ENCODE measurements at regions not wholly inside any gene's neighbourhood (a gene's known extent, or its start where the extent isn't known, plus 50 kb on each side); places are given as distances from the start of the nearest gene placed in this dataset.

- H3K27me3 ChIP-seq (ENCODE audit: insufficient read depth, low read length) = peaks cover 2% of the 10 kb centered on the region
- no peak overlapping the region for H3K4me3 ChIP-seq (ENCODE audit: low read length)
- no peaks in the 10 kb centered on the region for H3K4me1 ChIP-seq (ENCODE audit: insufficient read depth, low read length)
- no peak overlapping the region for H2AFZ ChIP-seq (ENCODE audit: low read depth, low read length)
- H3K9me3 ChIP-seq (ENCODE audit: low read length) = no peaks in the 10 kb centered on the region
- H3K36me3 ChIP-seq (ENCODE audit: insufficient read depth, low read length) = no peaks in the 10 kb centered on the region
Measured at GRCh38 chr4:10289538-10289906, 167.7 kb downstream of the ZNF518B start.

- Histone ChIP-seq H3K36me3 (ENCODE audit: insufficient read depth, low read length) (no peaks in the 10 kb centered on the region), H3K27me3 (ENCODE audit: insufficient read depth, low read length) (peaks cover 2% of the 10 kb centered on the region), H3K9me3 (ENCODE audit: low read length) (no peaks in the 10 kb centered on the region)
Measured at GRCh38 chr4:10288830-10289537, 168.2 kb downstream of the ZNF518B start.

GRCh38 chr4:10285028-10285427 lies 168.4 kb upstream of the WDR1 start:
- no peak overlapping the region for H2AFZ ChIP-seq (ENCODE audit: low read depth, low read length)
- no peaks in the 10 kb centered on the region for H3K27me3 ChIP-seq (ENCODE audit: insufficient read depth, low read length)
- no peak overlapping the region for H3K4me3 ChIP-seq (ENCODE audit: low read length)
- H3K9me3 ChIP-seq (ENCODE audit: low read length) = no peaks in the 10 kb centered on the region
- H3K36me3 ChIP-seq (ENCODE audit: insufficient read depth, low read length) = no peaks in the 10 kb centered on the region
- H3K4me1 ChIP-seq (ENCODE audit: insufficient read depth, low read length) = no peaks in the 10 kb centered on the region

More at GRCh38 chr4:10288830-10289537, 168.2 kb downstream of the ZNF518B start:
- no peak overlapping the region for H2AFZ ChIP-seq (ENCODE audit: low read depth, low read length)
- H3K4me3 ChIP-seq (ENCODE audit: low read length) = no peak overlapping the region
- no peaks in the 10 kb centered on the region for H3K4me1 ChIP-seq (ENCODE audit: insufficient read depth, low read length)

GRCh38 chr4:10283761-10284160 lies 167.2 kb upstream of the WDR1 start:
- H2AFZ ChIP-seq (ENCODE audit: low read depth, low read length) = no peak overlapping the region
- H3K27me3 ChIP-seq (ENCODE audit: insufficient read depth, low read length) = no peaks in the 10 kb centered on the region
- no peak overlapping the region for H3K4me3 ChIP-seq (ENCODE audit: low read length)
- no peaks in the 10 kb centered on the region for H3K9me3 ChIP-seq (ENCODE audit: low read length)
- no peaks in the 10 kb centered on the region for H3K36me3 ChIP-seq (ENCODE audit: insufficient read depth, low read length)
- H3K4me1 ChIP-seq (ENCODE audit: insufficient read depth, low read length) = no peaks in the 10 kb centered on the region

- H3K27me3 ChIP-seq (ENCODE audit: insufficient read depth, low read length) = no peaks in the 10 kb centered on the region
- H3K9me3 ChIP-seq (ENCODE audit: low read length) = no peaks in the 10 kb centered on the region
- no peaks in the 10 kb centered on the region for H3K4me1 ChIP-seq (ENCODE audit: insufficient read depth, low read length)
- H3K36me3 ChIP-seq (ENCODE audit: insufficient read depth, low read length) = no peaks in the 10 kb centered on the region
- no peak overlapping the region for H2AFZ ChIP-seq (ENCODE audit: low read depth, low read length)
- H3K4me3 ChIP-seq (ENCODE audit: low read length) = no peak overlapping the region
Measured at GRCh38 chr4:10281996-10282395, 165.4 kb upstream of the WDR1 start.

GRCh38 chr4:10279261-10279660 lies 162.7 kb upstream of the WDR1 start:
- Histone ChIP-seq H3K36me3 (ENCODE audit: insufficient read depth, low read length) (no peaks in the 10 kb centered on the region), H3K27me3 (ENCODE audit: insufficient read depth, low read length) (no peaks in the 10 kb centered on the region), H3K4me3 (ENCODE audit: low read length) (no peak overlapping the region), H3K9me3 (ENCODE audit: low read length) (no peaks in the 10 kb centered on the region), H2AFZ (ENCODE audit: low read depth, low read length) (no peak overlapping the region), H3K4me1 (ENCODE audit: insufficient read depth, low read length) (no peaks in the 10 kb centered on the region)

- Histone ChIP-seq H2AFZ (ENCODE audit: low read depth, low read length) (no peak overlapping the region), H3K4me1 (ENCODE audit: insufficient read depth, low read length) (no peaks in the 10 kb centered on the region), H3K9me3 (ENCODE audit: low read length) (no peaks in the 10 kb centered on the region), H3K4me3 (ENCODE audit: low read length) (no peak overlapping the region), H3K36me3 (ENCODE audit: insufficient read depth, low read length) (no peaks in the 10 kb centered on the region), H3K27me3 (ENCODE audit: insufficient read depth, low read length) (no peaks in the 10 kb centered on the region)
Measured at GRCh38 chr4:10278071-10278470, 161.5 kb upstream of the WDR1 start.

- no peaks in the 10 kb centered on the region for H3K4me1 ChIP-seq (ENCODE audit: insufficient read depth, low read length)
- no peaks in the 10 kb centered on the region for H3K27me3 ChIP-seq (ENCODE audit: insufficient read depth, low read length)
- H3K36me3 ChIP-seq (ENCODE audit: insufficient read depth, low read length) = no peaks in the 10 kb centered on the region
- H2AFZ ChIP-seq (ENCODE audit: low read depth, low read length) = no peak overlapping the region
- no peaks in the 10 kb centered on the region for H3K9me3 ChIP-seq (ENCODE audit: low read length)
- H3K4me3 ChIP-seq (ENCODE audit: low read length) = no peak overlapping the region
Measured at GRCh38 chr4:10276152-10276551, 159.6 kb upstream of the WDR1 start.

GRCh38 chr4:10275696-10276095 lies 159.1 kb upstream of the WDR1 start:
- Histone ChIP-seq H3K9me3 (ENCODE audit: low read length) (no peaks in the 10 kb centered on the region), H2AFZ (ENCODE audit: low read depth, low read length) (no peak overlapping the region), H3K4me1 (ENCODE audit: insufficient read depth, low read length) (no peaks in the 10 kb centered on the region), H3K4me3 (ENCODE audit: low read length) (no peak overlapping the region), H3K27me3 (ENCODE audit: insufficient read depth, low read length) (no peaks in the 10 kb centered on the region), H3K36me3 (ENCODE audit: insufficient read depth, low read length) (no peaks in the 10 kb centered on the region)

- H3K27me3 ChIP-seq (ENCODE audit: insufficient read depth, low read length) = no peaks in the 10 kb centered on the region
Measured at GRCh38 chr4:10273030-10273429, 156.4 kb upstream of the WDR1 start.

GRCh38 chr4:10272511-10272910 lies 155.9 kb upstream of the WDR1 start:
- Histone ChIP-seq H3K36me3 (ENCODE audit: insufficient read depth, low read length) (no peaks in the 10 kb centered on the region), H3K4me3 (ENCODE audit: low read length) (no peak overlapping the region), H3K4me1 (ENCODE audit: insufficient read depth, low read length) (no peaks in the 10 kb centered on the region), H2AFZ (ENCODE audit: low read depth, low read length) (no peak overlapping the region), H3K27me3 (ENCODE audit: insufficient read depth, low read length) (no peaks in the 10 kb centered on the region), H3K9me3 (ENCODE audit: low read length) (no peaks in the 10 kb centered on the region)

More at GRCh38 chr4:10273030-10273429, 156.4 kb upstream of the WDR1 start:
- Histone ChIP-seq H3K4me1 (ENCODE audit: insufficient read depth, low read length) (no peaks in the 10 kb centered on the region), H3K9me3 (ENCODE audit: low read length) (no peaks in the 10 kb centered on the region), H3K36me3 (ENCODE audit: insufficient read depth, low read length) (no peaks in the 10 kb centered on the region), H2AFZ (ENCODE audit: low read depth, low read length) (no peak overlapping the region), H3K4me3 (ENCODE audit: low read length) (no peak overlapping the region)

- no peaks in the 10 kb centered on the region for H3K4me1 ChIP-seq (ENCODE audit: insufficient read depth, low read length)
Measured at GRCh38 chr4:10267066-10267465, 150.5 kb upstream of the WDR1 start.

GRCh38 chr4:10260777-10261176 lies 144.2 kb upstream of the WDR1 start:
- Histone ChIP-seq H3K27me3 (ENCODE audit: insufficient read depth, low read length) (no peaks in the 10 kb centered on the region), H3K4me3 (ENCODE audit: low read length) (no peak overlapping the region), H3K9me3 (ENCODE audit: low read length) (no peaks in the 10 kb centered on the region), H2AFZ (ENCODE audit: low read depth, low read length) (no peak overlapping the region), H3K36me3 (ENCODE audit: insufficient read depth, low read length) (no peaks in the 10 kb centered on the region), H3K4me1 (ENCODE audit: insufficient read depth, low read length) (no peaks in the 10 kb centered on the region)

More at GRCh38 chr4:10267066-10267465, 150.5 kb upstream of the WDR1 start:
- Histone ChIP-seq H3K27me3 (ENCODE audit: insufficient read depth, low read length) (no peaks in the 10 kb centered on the region), H2AFZ (ENCODE audit: low read depth, low read length) (no peak overlapping the region), H3K4me3 (ENCODE audit: low read length) (no peak overlapping the region), H3K36me3 (ENCODE audit: insufficient read depth, low read length) (no peaks in the 10 kb centered on the region), H3K9me3 (ENCODE audit: low read length) (no peaks in the 10 kb centered on the region)

GRCh38 chr4:10259976-10260375 lies 143.4 kb upstream of the WDR1 start:
- no peaks in the 10 kb centered on the region for H3K36me3 ChIP-seq (ENCODE audit: insufficient read depth, low read length)
- H3K4me3 ChIP-seq (ENCODE audit: low read length) = no peak overlapping the region
- H2AFZ ChIP-seq (ENCODE audit: low read depth, low read length) = no peak overlapping the region
- H3K4me1 ChIP-seq (ENCODE audit: insufficient read depth, low read length) = no peaks in the 10 kb centered on the region
- H3K9me3 ChIP-seq (ENCODE audit: low read length) = no peaks in the 10 kb centered on the region
- no peaks in the 10 kb centered on the region for H3K27me3 ChIP-seq (ENCODE audit: insufficient read depth, low read length)
